ENCODE measurements at regions not wholly inside any gene's neighbourhood (a gene's known extent, or its start where the extent isn't known, plus 50 kb on each side); places are given as distances from the start of the nearest gene placed in this dataset.

GRCh38 chr5:135225856-135226560 lies 173.0 kb downstream of the MACROH2A1 start:
- Histone ChIP-seq H2AFZ (ENCODE audit: low read depth, low read length, severe bottlenecking) (no peak overlapping the region), H3K4me2 (ENCODE audit: low read depth, low read length, poor library complexity, severe bottlenecking) (no peak overlapping the region), H4K20me1 (ENCODE audit: low read depth, low read length) (no peaks in the 10 kb centered on the region), H3K4me3 (ENCODE audit: insufficient read depth, low read length, poor library complexity, severe bottlenecking) (no peak overlapping the region), H3K9ac (ENCODE audit: low read length) (no peak overlapping the region), H3K79me2 (ENCODE audit: insufficient read depth, low read length) (no peaks in the 10 kb centered on the region), H3K27ac (ENCODE audit: low read depth, low read length) (no peak overlapping the region), H3K9me3 (ENCODE audit: insufficient read depth, low read length) (no peaks in the 10 kb centered on the region), H3K9me2 (replicated peaks; ENCODE audit: insufficient read depth, low read length) (no peaks in the 10 kb centered on the region), H3K27me3 (ENCODE audit: low read length) (no peaks in the 10 kb centered on the region), H3K36me3 (ENCODE audit: low read length) (no peaks in the 10 kb centered on the region), H3F3A (ENCODE audit: insufficient read depth) (no peaks in the 10 kb centered on the region)
- no peak for TF ChIP-seq CTCF (IDR thresholded peaks at IDR 0.05; ENCODE audit: insufficient read depth, low read length, poor library complexity, severe bottlenecking)
- TF ChIP-seq EZH2phosphoT487 (conservative IDR thresholded peaks at IDR 0.05; ENCODE audit: low read length), result no peak

- Histone ChIP-seq H4K20me1 (ENCODE audit: low read depth, low read length) (no peaks in the 10 kb centered on the region), H3K9ac (ENCODE audit: low read length) (no peak overlapping the region), H3K36me3 (ENCODE audit: low read length) (no peaks in the 10 kb centered on the region), H3K9me2 (replicated peaks; ENCODE audit: insufficient read depth, low read length) (no peaks in the 10 kb centered on the region), H3K79me2 (ENCODE audit: insufficient read depth, low read length) (no peaks in the 10 kb centered on the region), H3F3A (ENCODE audit: insufficient read depth) (no peaks in the 10 kb centered on the region), H3K27me3 (ENCODE audit: low read length) (no peaks in the 10 kb centered on the region), H3K4me2 (ENCODE audit: low read depth, low read length, poor library complexity, severe bottlenecking) (no peak overlapping the region), H3K4me3 (ENCODE audit: insufficient read depth, low read length, poor library complexity, severe bottlenecking) (no peak overlapping the region), H3K9me3 (ENCODE audit: insufficient read depth, low read length) (no peaks in the 10 kb centered on the region), H2AFZ (ENCODE audit: low read depth, low read length, severe bottlenecking) (no peak overlapping the region), H3K27ac (ENCODE audit: low read depth, low read length) (no peak overlapping the region)
- TF ChIP-seq CTCF (IDR thresholded peaks at IDR 0.05; ENCODE audit: insufficient read depth, low read length, poor library complexity, severe bottlenecking), result no peak
- TF ChIP-seq EZH2phosphoT487 (conservative IDR thresholded peaks at IDR 0.05; ENCODE audit: low read length), result no peak
Measured at GRCh38 chr5:135223891-135224625, 175.0 kb downstream of the MACROH2A1 start.

GRCh38 chr5:135223404-135223803 lies 175.6 kb downstream of the MACROH2A1 start:
- H2AFZ ChIP-seq (ENCODE audit: low read depth, low read length, severe bottlenecking), result no peak overlapping the region
- H3K9me3 ChIP-seq (ENCODE audit: insufficient read depth, low read length), result no peaks in the 10 kb centered on the region
- no peaks in the 10 kb centered on the region for H4K20me1 ChIP-seq (ENCODE audit: low read depth, low read length)
- H3K36me3 ChIP-seq (ENCODE audit: low read length), result no peaks in the 10 kb centered on the region
- no peaks in the 10 kb centered on the region for H3K27me3 ChIP-seq (ENCODE audit: low read length)
- H3K79me2 ChIP-seq (ENCODE audit: insufficient read depth, low read length), result no peaks in the 10 kb centered on the region
- H3K4me3 ChIP-seq (ENCODE audit: insufficient read depth, low read length, poor library complexity, severe bottlenecking), result no peak overlapping the region
- H3F3A ChIP-seq (ENCODE audit: insufficient read depth), result no peaks in the 10 kb centered on the region
- no peak overlapping the region for H3K9ac ChIP-seq (ENCODE audit: low read length)
- no peak for TF ChIP-seq EZH2phosphoT487 (conservative IDR thresholded peaks at IDR 0.05; ENCODE audit: low read length)
- no peak for TF ChIP-seq CTCF (IDR thresholded peaks at IDR 0.05; ENCODE audit: insufficient read depth, low read length, poor library complexity, severe bottlenecking)
- no peaks in the 10 kb centered on the region for H3K9me2 ChIP-seq (replicated peaks; ENCODE audit: insufficient read depth, low read length)
- no peak overlapping the region for H3K27ac ChIP-seq (ENCODE audit: low read depth, low read length)
- no peak overlapping the region for H3K4me2 ChIP-seq (ENCODE audit: low read depth, low read length, poor library complexity, severe bottlenecking)

Data from SU-DHL-6 (cell line).